Activated CD8-positive, alpha-beta T cell treated with anti-CD3 and anti-CD28 coated beads, Interleukin-2, amount 10 ng/mL, durations not matched to agents 7 days and 5 days (primary cell): ENCODE measurements at regions not wholly inside any gene's neighbourhood (a gene's known extent, or its start where the extent isn't known, plus 50 kb on each side); places are given as distances from the start of the nearest gene placed in this dataset.
"Not testable (repeated sequence)": the region's sequence is repeated elsewhere in the genome, so short reads cannot be mapped to it uniquely, and the experiment has no call there.

ENCODE experiments used
- ATAC-seq: fragments of 150-1000 bp; cut with Tn5 transposase; one replicate; pipeline ENCODE4 v1.10.0; 2021; ENCODE audit warnings: moderate library complexity
- CTCF ChIA-PET: fragments of 350-600 bp; sonication (Branson Sonifier 250); formaldehyde crosslinking; loops from one replicate; lab custom pipeline; 2021; ENCODE audit warnings: antibody characterized with exemption; lab: Charles Lee
- POLR2A ChIA-PET: fragments of 350-600 bp; sonication (Branson Sonifier 250); formaldehyde crosslinking; loops from one replicate; lab custom pipeline; 2021; ENCODE audit warnings: antibody characterized with exemption; lab: Charles Lee
- DNase-seq: peaks from one replicate; pipeline ENCODE4 v3.0.0-alpha.2; 2020
- H3K27ac Mint-ChIP-seq: one replicate; pipeline ENCODE4 v1.8.0; 2021; ENCODE audit warnings: mild to moderate bottlenecking, mixed read lengths
- H3K27me3 Mint-ChIP-seq: one replicate; pipeline ENCODE4 v1.8.0; 2021; ENCODE audit warnings: low read depth, mixed read lengths
- H3K36me3 Mint-ChIP-seq: one replicate; pipeline ENCODE4 v1.8.0; 2021; ENCODE audit warnings: low read depth, mixed read lengths
- H3K4me1 Mint-ChIP-seq: one replicate; pipeline ENCODE4 v1.8.0; 2021; ENCODE audit warnings: low read depth, mixed read lengths
- H3K4me3 Mint-ChIP-seq: one replicate; pipeline ENCODE4 v1.8.0; 2021; ENCODE audit warnings: mild to moderate bottlenecking, mixed read lengths
- H3K9me3 Mint-ChIP-seq: one replicate; pipeline ENCODE4 v1.8.0; 2022; ENCODE audit warnings: mixed read lengths; ENCODE audit not compliant: insufficient read depth

DNA sequence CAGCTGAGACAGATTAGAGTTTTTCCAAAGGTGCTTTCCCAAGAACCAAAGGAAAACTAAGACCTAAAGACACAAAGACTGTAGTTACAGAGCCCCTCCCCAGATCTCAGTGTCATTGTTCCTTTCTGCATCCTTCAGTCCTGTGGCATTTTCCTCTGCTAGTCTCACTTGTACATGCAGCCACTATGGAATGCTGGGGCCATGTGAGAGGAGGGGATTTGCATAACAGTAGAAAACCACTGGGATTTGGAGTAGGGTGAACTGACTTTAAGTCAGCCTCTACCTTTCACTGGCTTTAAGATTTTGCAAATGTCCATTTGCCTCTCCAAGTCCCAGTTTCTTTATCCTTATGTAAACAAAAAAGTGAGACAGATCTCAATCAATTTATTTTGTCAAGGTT is 119.4 kb upstream of the F3 start:
- ChIA-PET POLR2A (no interaction called here), CTCF (no interaction called here)
- Mint-ChIP-seq H3K4me3 (no peak overlapping the region), H3K4me1 (no peaks in the 10 kb centered on the region), H3K27ac (no peak overlapping the region), H3K36me3 (no peaks in the 10 kb centered on the region), H3K9me3 (no peaks in the 10 kb centered on the region), H3K27me3 (peaks cover 7% of the 10 kb centered on the region)
- DNase-seq (no peak), ATAC-seq (no peak)

DNA sequence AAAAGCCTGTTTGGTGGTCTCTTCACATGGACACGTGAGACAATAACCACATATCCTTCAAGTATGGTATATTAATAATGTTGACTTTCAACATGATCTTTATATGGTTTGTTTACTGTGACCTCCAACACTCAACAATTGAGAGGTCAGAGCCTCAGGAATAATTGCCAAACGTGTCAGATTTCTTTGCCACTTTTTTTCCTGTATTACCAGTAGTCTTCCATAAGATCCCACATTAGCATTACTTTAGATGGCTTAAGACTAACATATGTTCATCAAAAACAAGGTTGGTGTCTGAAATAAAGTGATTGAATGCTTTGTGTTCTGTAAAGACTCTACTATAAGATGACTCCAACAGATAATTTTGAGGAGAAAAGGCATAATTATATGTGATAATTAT is 118.7 kb upstream of the F3 start:
- H3K36me3 Mint-ChIP-seq = no peaks in the 10 kb centered on the region
- DNase-seq (no peak), ATAC-seq (no peak)
- H3K9me3 Mint-ChIP-seq = no peaks in the 10 kb centered on the region
- no peak overlapping the region for H3K4me3 Mint-ChIP-seq
- H3K27ac Mint-ChIP-seq = no peak overlapping the region
- ChIA-PET POLR2A (no interaction called here), CTCF (no interaction called here)
- no peaks in the 10 kb centered on the region for H3K4me1 Mint-ChIP-seq
- H3K27me3 Mint-ChIP-seq = peaks cover 7% of the 10 kb centered on the region

DNA sequence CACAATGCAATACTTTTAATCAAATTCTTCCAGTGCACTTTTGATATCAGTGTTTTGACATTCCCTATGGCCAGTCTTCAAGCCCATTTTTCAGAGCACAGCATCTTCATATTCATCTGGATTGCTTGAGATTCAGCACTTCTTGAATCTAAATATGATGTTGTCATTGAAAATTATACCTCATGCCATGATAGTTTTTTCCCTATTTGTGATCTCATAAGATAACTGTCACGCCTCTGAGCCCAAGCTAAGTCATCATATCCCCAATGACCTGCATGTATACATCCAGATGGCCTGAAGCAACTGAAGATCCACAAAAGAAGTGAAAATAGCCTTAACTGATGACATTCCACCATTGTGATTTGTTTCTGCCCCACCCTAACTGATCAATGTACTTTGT is 117.6 kb upstream of the F3 start:
- H3K9me3 Mint-ChIP-seq, ATAC-seq, H3K4me3 Mint-ChIP-seq, DNase-seq, POLR2A ChIA-PET, H3K27ac Mint-ChIP-seq, H3K27me3 Mint-ChIP-seq, H3K36me3 Mint-ChIP-seq, H3K4me1 Mint-ChIP-seq, CTCF ChIA-PET: not testable (repeated sequence)

- DNase-seq (no peak), ATAC-seq (no peak)
- ChIA-PET CTCF (no interaction called here), POLR2A (no interaction called here)
- Mint-ChIP-seq H3K4me1 (no peaks in the 10 kb centered on the region), H3K27ac (no peak overlapping the region), H3K9me3 (no peaks in the 10 kb centered on the region), H3K36me3 (no peaks in the 10 kb centered on the region), H3K27me3 (peaks cover 7% of the 10 kb centered on the region), H3K4me3 (no peak overlapping the region)
Measured at GRCh38 chr1:94658221-94658620, 116.7 kb upstream of the F3 start.

GRCh38 chr1:94657776-94658175 is 116.2 kb upstream of the F3 start:
- H3K9me3 Mint-ChIP-seq, H3K27me3 Mint-ChIP-seq, H3K27ac Mint-ChIP-seq, DNase-seq, CTCF ChIA-PET, H3K4me3 Mint-ChIP-seq, H3K4me1 Mint-ChIP-seq, POLR2A ChIA-PET, H3K36me3 Mint-ChIP-seq, ATAC-seq: not testable (repeated sequence)

DNA sequence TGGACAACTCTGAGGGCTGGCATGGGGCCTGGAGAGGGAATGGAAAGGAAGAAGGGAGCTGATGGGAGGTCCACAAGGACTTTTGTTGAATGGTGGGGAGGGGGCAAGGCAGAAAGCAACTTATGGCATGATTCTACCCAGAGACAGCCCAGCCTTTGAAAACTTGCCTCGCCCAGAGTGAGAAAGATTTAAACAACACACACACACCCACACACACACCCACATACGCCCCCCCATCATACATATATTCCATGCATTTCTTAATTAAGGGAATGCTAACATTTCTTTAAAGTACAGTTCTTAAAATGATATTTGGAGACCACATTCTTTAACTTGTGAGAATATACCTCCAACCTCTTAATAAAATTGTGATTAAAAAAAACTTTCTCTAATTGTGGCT is 115.4 kb upstream of the F3 start:
- CTCF ChIA-PET = no interaction called here

GRCh38 chr1:94654919-94655318 is 113.4 kb upstream of the F3 start:
- no peak overlapping the region for H3K27ac Mint-ChIP-seq
- no peak for DNase-seq
- ChIA-PET POLR2A (no interaction called here), CTCF (no interaction called here)
- H3K36me3 Mint-ChIP-seq = no peaks in the 10 kb centered on the region
- no peaks in the 10 kb centered on the region for H3K27me3 Mint-ChIP-seq
- no peaks in the 10 kb centered on the region for H3K4me1 Mint-ChIP-seq
- ATAC-seq = no peak
- no peak overlapping the region for H3K4me3 Mint-ChIP-seq
- H3K9me3 Mint-ChIP-seq = no peaks in the 10 kb centered on the region

More for the DNA sequence above, 115.4 kb upstream of the F3 start:
- peaks cover 7% of the 10 kb centered on the region for H3K27me3 Mint-ChIP-seq
- H3K4me3 Mint-ChIP-seq = no peak overlapping the region
- POLR2A ChIA-PET = no interaction called here
- DNase-seq (no peak), ATAC-seq (no peak)
- no peaks in the 10 kb centered on the region for H3K36me3 Mint-ChIP-seq
- H3K9me3 Mint-ChIP-seq = no peaks in the 10 kb centered on the region
- no peaks in the 10 kb centered on the region for H3K4me1 Mint-ChIP-seq
- H3K27ac Mint-ChIP-seq = no peak overlapping the region

DNA sequence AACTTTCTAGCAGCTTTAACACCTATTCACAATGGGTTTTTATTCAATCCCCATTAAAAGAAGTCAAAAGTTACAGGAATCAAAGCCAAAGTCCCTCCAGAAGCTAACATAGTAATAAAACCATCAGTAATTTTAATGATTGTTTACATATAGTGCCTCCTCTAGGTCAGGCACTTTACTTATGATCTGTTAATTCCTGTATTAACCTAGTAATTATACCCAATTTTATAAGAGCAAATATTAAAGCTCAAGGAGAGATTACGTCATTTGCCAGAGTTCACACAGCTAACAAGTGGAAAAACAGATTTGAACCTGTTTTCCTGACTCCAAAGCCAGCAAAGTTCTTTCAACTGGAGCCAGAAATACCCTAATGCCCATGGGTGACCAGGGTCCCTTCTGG is 112.9 kb upstream of the F3 start:
- H3K9me3 Mint-ChIP-seq = no peaks in the 10 kb centered on the region
- no peak for DNase-seq
- no peak overlapping the region for H3K4me3 Mint-ChIP-seq
- no peaks in the 10 kb centered on the region for H3K4me1 Mint-ChIP-seq
- H3K27ac Mint-ChIP-seq = no peak overlapping the region
- CTCF ChIA-PET = no interaction called here
- POLR2A ChIA-PET = no interaction called here
- H3K36me3 Mint-ChIP-seq = no peaks in the 10 kb centered on the region
- no peak for ATAC-seq
- no peaks in the 10 kb centered on the region for H3K27me3 Mint-ChIP-seq

GRCh38 chr1:94654031-94654430 is 112.5 kb upstream of the F3 start:
- no peak overlapping the region for H3K4me3 Mint-ChIP-seq
- CTCF ChIA-PET = no interaction called here
- no peaks in the 10 kb centered on the region for H3K27me3 Mint-ChIP-seq

GRCh38 chr1:94653454-94653853 is 111.9 kb upstream of the F3 start:
- no peaks in the 10 kb centered on the region for H3K27me3 Mint-ChIP-seq
- no peaks in the 10 kb centered on the region for H3K4me1 Mint-ChIP-seq
- no peaks in the 10 kb centered on the region for H3K9me3 Mint-ChIP-seq
- POLR2A ChIA-PET = no interaction called here
- H3K27ac Mint-ChIP-seq = no peak overlapping the region
- ATAC-seq (no peak), DNase-seq (no peak)
- H3K4me3 Mint-ChIP-seq = no peak overlapping the region
- no peaks in the 10 kb centered on the region for H3K36me3 Mint-ChIP-seq
- CTCF ChIA-PET = no interaction called here

More at GRCh38 chr1:94654031-94654430, 112.5 kb upstream of the F3 start:
- Mint-ChIP-seq H3K4me1 (no peaks in the 10 kb centered on the region), H3K36me3 (no peaks in the 10 kb centered on the region), H3K9me3 (no peaks in the 10 kb centered on the region), H3K27ac (no peak overlapping the region)
- no peak for DNase-seq
- POLR2A ChIA-PET = no interaction called here
- no peak for ATAC-seq

DNA sequence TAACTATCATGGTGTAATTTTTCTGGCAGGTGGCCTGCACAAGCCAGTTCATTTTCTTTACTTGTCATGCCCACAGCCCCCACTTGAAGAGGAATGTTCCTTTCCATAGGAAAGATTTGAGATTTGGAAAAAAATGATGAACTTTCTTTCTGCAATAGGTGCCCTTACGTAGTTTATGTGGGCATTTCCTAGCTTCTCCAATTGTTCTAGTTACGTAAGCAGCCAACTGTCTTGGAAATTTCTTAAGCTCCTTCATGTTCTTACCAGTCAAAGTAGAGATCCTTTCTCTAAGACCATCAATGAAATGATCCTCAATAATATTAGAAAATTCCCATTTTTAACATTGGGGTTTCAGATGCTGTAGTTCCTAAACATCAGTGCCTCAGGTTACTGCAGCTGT is 109.5 kb upstream of the F3 start:
- Mint-ChIP-seq H3K4me1 (no peaks in the 10 kb centered on the region), H3K27ac (no peak overlapping the region), H3K9me3 (no peaks in the 10 kb centered on the region), H3K4me3 (no peak overlapping the region), H3K36me3 (no peaks in the 10 kb centered on the region), H3K27me3 (no peaks in the 10 kb centered on the region)
- no peak for ATAC-seq
- ChIA-PET CTCF (no interaction called here), POLR2A (no interaction called here)
- no peak for DNase-seq

GRCh38 chr1:94650301-94650700 is 108.7 kb upstream of the F3 start:
- no peaks in the 10 kb centered on the region for H3K27me3 Mint-ChIP-seq
- DNase-seq (no peak), ATAC-seq (no peak)
- H3K4me3 Mint-ChIP-seq = no peak overlapping the region
- H3K4me1 Mint-ChIP-seq = no peaks in the 10 kb centered on the region
- CTCF ChIA-PET = no interaction called here
- no peaks in the 10 kb centered on the region for H3K9me3 Mint-ChIP-seq
- POLR2A ChIA-PET = no interaction called here
- H3K36me3 Mint-ChIP-seq = no peaks in the 10 kb centered on the region
- H3K27ac Mint-ChIP-seq = no peak overlapping the region

DNA sequence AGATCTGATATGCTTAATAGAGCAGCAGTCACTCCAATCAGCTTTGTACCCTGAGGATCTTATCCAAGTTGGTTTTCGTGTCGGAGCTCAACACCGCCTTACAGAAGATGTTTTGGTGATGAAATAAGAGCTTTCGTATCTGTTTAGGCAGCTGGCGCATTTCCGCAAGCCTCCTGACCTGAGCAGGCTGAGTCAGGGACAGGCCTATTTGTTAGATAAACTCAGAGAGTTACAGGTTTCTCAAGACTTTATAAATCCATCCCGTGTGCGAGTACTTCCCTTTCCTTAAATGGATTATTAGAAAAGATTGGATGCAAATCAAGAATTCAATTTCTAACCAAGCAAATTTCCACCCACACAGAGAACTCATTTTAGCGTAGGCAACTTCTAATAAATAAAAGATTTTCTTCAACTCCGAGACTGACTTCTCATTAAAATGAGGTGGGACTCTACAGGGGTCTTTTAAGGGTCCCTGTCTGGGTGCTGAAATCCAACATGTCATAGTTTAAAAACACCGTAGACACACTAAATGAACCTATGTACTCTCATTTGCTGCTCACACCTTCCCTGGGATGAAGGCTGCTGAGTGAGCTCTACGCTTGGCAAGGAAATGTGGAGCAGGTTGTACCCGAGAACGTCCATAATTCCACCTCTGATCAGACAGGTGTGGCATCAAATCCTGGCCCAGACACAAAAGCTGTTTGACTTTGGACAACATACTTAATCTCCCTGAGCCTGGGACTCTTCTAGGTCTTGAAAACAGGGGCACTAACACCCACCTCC is 106.9 kb upstream of the F3 start:
- H3K27ac Mint-ChIP-seq = no peak overlapping the region
- H3K9me3 Mint-ChIP-seq = no peaks in the 10 kb centered on the region
- H3K27me3 Mint-ChIP-seq = no peaks in the 10 kb centered on the region
- CTCF ChIA-PET = no interaction called here
- POLR2A ChIA-PET = no interaction called here
- ATAC-seq (no peak), DNase-seq (no peak)
- H3K4me3 Mint-ChIP-seq = no peak overlapping the region
- no peaks in the 10 kb centered on the region for H3K4me1 Mint-ChIP-seq
- no peaks in the 10 kb centered on the region for H3K36me3 Mint-ChIP-seq
